ENCODE measurements at regions not wholly inside any gene's neighbourhood (a gene's known extent, or its start where the extent isn't known, plus 50 kb on each side); places are given as distances from the start of the nearest gene placed in this dataset.

DNA sequence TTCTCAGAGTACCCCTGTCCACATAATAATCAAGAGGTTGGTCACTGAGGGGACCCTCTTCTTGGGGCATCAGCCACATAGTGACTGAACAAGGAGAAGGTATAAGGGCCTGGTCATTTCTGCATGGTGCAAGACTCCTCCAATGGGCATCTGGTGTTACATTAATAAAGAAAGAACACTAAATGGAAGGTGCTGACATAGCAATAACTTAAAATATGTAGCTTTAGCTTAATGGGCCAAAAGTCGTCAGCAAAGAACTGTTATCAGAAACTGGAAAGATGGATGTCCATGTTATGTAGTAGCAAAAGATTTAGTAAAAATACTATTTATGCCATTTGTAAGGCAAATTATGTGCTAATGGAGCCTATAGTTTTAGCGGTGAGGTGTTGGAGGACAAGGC, 916.5 kb upstream of the SOX11 start:
- no peak overlapping the region for H3K27ac ChIP-seq (ENCODE audit: low read depth, low read length)
- H3F3A ChIP-seq (ENCODE audit: control insufficient read depth, insufficient read depth) = no peaks in the 10 kb centered on the region
- no peak overlapping the region for H3K4me3 ChIP-seq (ENCODE audit: low read length)
- H3K4me1 ChIP-seq (ENCODE audit: control insufficient read depth, low read length) = no peaks in the 10 kb centered on the region
- no peak for TF ChIP-seq CTCF (IDR thresholded peaks at IDR 0.05; ENCODE audit: low read depth, low read length, poor library complexity, severe bottlenecking)
- TF ChIP-seq EZH2phosphoT487 (IDR thresholded peaks at IDR 0.05; ENCODE audit: borderline replicate concordance, low read length) = no peak
- H3K79me2 ChIP-seq (ENCODE audit: control insufficient read depth, low read length) = no peaks in the 10 kb centered on the region
- H3K9me2 ChIP-seq (replicated peaks; ENCODE audit: control insufficient read depth, low read length) = no peaks in the 10 kb centered on the region
- no peaks in the 10 kb centered on the region for H3K36me3 ChIP-seq (ENCODE audit: control insufficient read depth, low read length)
- no peaks in the 10 kb centered on the region for H3K9me3 ChIP-seq (ENCODE audit: control insufficient read depth, insufficient read depth, low read length)
- no peak overlapping the region for H3K4me2 ChIP-seq (ENCODE audit: low read length)
- no peaks in the 10 kb centered on the region for H3K27me3 ChIP-seq (ENCODE audit: control insufficient read depth, low read length)
- H4K20me1 ChIP-seq (ENCODE audit: control insufficient read depth, insufficient read depth, low read depth, low read length) = no peaks in the 10 kb centered on the region

GRCh38 chr2:4780679-4781078, 911.5 kb upstream of the SOX11 start:
- Histone ChIP-seq H3K79me2 (ENCODE audit: control insufficient read depth, low read length) (no peaks in the 10 kb centered on the region), H3K27me3 (ENCODE audit: control insufficient read depth, low read length) (no peaks in the 10 kb centered on the region), H4K20me1 (ENCODE audit: control insufficient read depth, insufficient read depth, low read depth, low read length) (no peaks in the 10 kb centered on the region), H3K4me2 (ENCODE audit: low read length) (no peak overlapping the region), H3K9me2 (replicated peaks; ENCODE audit: control insufficient read depth, low read length) (no peaks in the 10 kb centered on the region), H3K4me1 (ENCODE audit: control insufficient read depth, low read length) (no peaks in the 10 kb centered on the region), H3K36me3 (ENCODE audit: control insufficient read depth, low read length) (no peaks in the 10 kb centered on the region), H3K9me3 (ENCODE audit: control insufficient read depth, insufficient read depth, low read length) (no peaks in the 10 kb centered on the region), H3K27ac (ENCODE audit: low read depth, low read length) (no peak overlapping the region), H3K4me3 (ENCODE audit: low read length) (no peak overlapping the region), H3F3A (ENCODE audit: control insufficient read depth, insufficient read depth) (no peaks in the 10 kb centered on the region)
- no peak for TF ChIP-seq EZH2phosphoT487 (IDR thresholded peaks at IDR 0.05; ENCODE audit: borderline replicate concordance, low read length)
- TF ChIP-seq CTCF (IDR thresholded peaks at IDR 0.05; ENCODE audit: low read depth, low read length, poor library complexity, severe bottlenecking) = no peak

- H3F3A ChIP-seq (ENCODE audit: control insufficient read depth, insufficient read depth) = no peaks in the 10 kb centered on the region
- no peak overlapping the region for H3K27ac ChIP-seq (ENCODE audit: low read depth, low read length)
- no peaks in the 10 kb centered on the region for H4K20me1 ChIP-seq (ENCODE audit: control insufficient read depth, insufficient read depth, low read depth, low read length)
- no peaks in the 10 kb centered on the region for H3K27me3 ChIP-seq (ENCODE audit: control insufficient read depth, low read length)
- H3K4me2 ChIP-seq (ENCODE audit: low read length) = no peak overlapping the region
- no peaks in the 10 kb centered on the region for H3K4me1 ChIP-seq (ENCODE audit: control insufficient read depth, low read length)
- no peaks in the 10 kb centered on the region for H3K36me3 ChIP-seq (ENCODE audit: control insufficient read depth, low read length)
- TF ChIP-seq CTCF (IDR thresholded peaks at IDR 0.05; ENCODE audit: low read depth, low read length, poor library complexity, severe bottlenecking) (no peak), EZH2phosphoT487 (IDR thresholded peaks at IDR 0.05; ENCODE audit: borderline replicate concordance, low read length) (no peak)
- H3K79me2 ChIP-seq (ENCODE audit: control insufficient read depth, low read length) = no peaks in the 10 kb centered on the region
- no peak overlapping the region for H3K4me3 ChIP-seq (ENCODE audit: low read length)
- H3K9me3 ChIP-seq (ENCODE audit: control insufficient read depth, insufficient read depth, low read length) = no peaks in the 10 kb centered on the region
- no peaks in the 10 kb centered on the region for H3K9me2 ChIP-seq (replicated peaks; ENCODE audit: control insufficient read depth, low read length)
Observed at GRCh38 chr2:4782647-4783046, 909.5 kb upstream of the SOX11 start.

GRCh38 chr2:4791488-4791887, 900.7 kb upstream of the SOX11 start:
- no peak overlapping the region for H3K27ac ChIP-seq (ENCODE audit: low read depth, low read length)
- H3K9me2 ChIP-seq (replicated peaks; ENCODE audit: control insufficient read depth, low read length) = no peaks in the 10 kb centered on the region

More at GRCh38 chr2:4791488-4791887, 900.7 kb upstream of the SOX11 start:
- Histone ChIP-seq H3K36me3 (ENCODE audit: control insufficient read depth, low read length) (no peaks in the 10 kb centered on the region), H3K79me2 (ENCODE audit: control insufficient read depth, low read length) (no peaks in the 10 kb centered on the region), H3K9me3 (ENCODE audit: control insufficient read depth, insufficient read depth, low read length) (no peaks in the 10 kb centered on the region), H3K4me1 (ENCODE audit: control insufficient read depth, low read length) (no peaks in the 10 kb centered on the region), H4K20me1 (ENCODE audit: control insufficient read depth, insufficient read depth, low read depth, low read length) (no peaks in the 10 kb centered on the region), H3K4me3 (ENCODE audit: low read length) (no peak overlapping the region), H3K27me3 (ENCODE audit: control insufficient read depth, low read length) (no peaks in the 10 kb centered on the region), H3F3A (ENCODE audit: control insufficient read depth, insufficient read depth) (no peaks in the 10 kb centered on the region), H3K4me2 (ENCODE audit: low read length) (no peak overlapping the region)
- TF ChIP-seq CTCF (IDR thresholded peaks at IDR 0.05; ENCODE audit: low read depth, low read length, poor library complexity, severe bottlenecking) (no peak), EZH2phosphoT487 (IDR thresholded peaks at IDR 0.05; ENCODE audit: borderline replicate concordance, low read length) (no peak)
